ENCODE measurements at regions not wholly inside any gene's neighbourhood (a gene's known extent, or its start where the extent isn't known, plus 50 kb on each side); places are given as distances from the start of the nearest gene placed in this dataset.

- BruUV-seq (replicated peaks): no TSS peak
- POLR2A ChIA-PET: interaction anchor here (0.6 kb wide), 1 partner anchor 102 kb away, joined by 4 read pairs; no protein-coding TSS in a partner anchor
- no peak for TF ChIP-seq CTCF (IDR thresholded peaks at IDR 0.05; ENCODE audit: unreplicated experiment)
- CTCF ChIA-PET: no interaction called here
- Mint-ChIP-seq H3K27ac (ENCODE audit: low read depth, unreplicated experiment) (no peak overlapping the region), H3K27me3 (ENCODE audit: insufficient read depth, unreplicated experiment) (peaks cover 24% of the 10 kb centered on the region), H3K9me3 (ENCODE audit: unreplicated experiment) (no peaks in the 10 kb centered on the region), H3K36me3 (ENCODE audit: insufficient read depth, unreplicated experiment) (no peaks in the 10 kb centered on the region), H3K4me1 (ENCODE audit: insufficient read depth, unreplicated experiment) (no peaks in the 10 kb centered on the region), H3K4me3 (ENCODE audit: unreplicated experiment) (no peak overlapping the region)
- DNase-seq (ENCODE audit: unreplicated experiment): no peak
- intact Hi-C loops (cut with micrococcal nuclease): no loop called here
These were observed 100.0 kb upstream of the PLCXD3 start for GRCh38 chr5:41610386-41610785.

GRCh38 chr5:41600731-41601130, 90.3 kb upstream of the PLCXD3 start:
- no peak for TF ChIP-seq CTCF (IDR thresholded peaks at IDR 0.05; ENCODE audit: unreplicated experiment)
- no peaks in the 10 kb centered on the region for H3K27me3 Mint-ChIP-seq (ENCODE audit: insufficient read depth, unreplicated experiment)
- H3K4me3 Mint-ChIP-seq (ENCODE audit: unreplicated experiment): no peak overlapping the region
- no TSS peak for BruUV-seq (replicated peaks)
- H3K4me1 Mint-ChIP-seq (ENCODE audit: insufficient read depth, unreplicated experiment): no peaks in the 10 kb centered on the region
- H3K9me3 Mint-ChIP-seq (ENCODE audit: unreplicated experiment): no peaks in the 10 kb centered on the region
- intact Hi-C loops (cut with micrococcal nuclease): no loop called here
- ChIA-PET POLR2A (no interaction called here), CTCF (interaction anchor here (0.8 kb wide), 1 partner anchor 539 kb away, joined by 3 read pairs; no protein-coding TSS in a partner anchor)
- DNase-seq (ENCODE audit: unreplicated experiment): no peak
- H3K36me3 Mint-ChIP-seq (ENCODE audit: insufficient read depth, unreplicated experiment): no peaks in the 10 kb centered on the region
- H3K27ac Mint-ChIP-seq (ENCODE audit: low read depth, unreplicated experiment): no peak overlapping the region

DNA sequence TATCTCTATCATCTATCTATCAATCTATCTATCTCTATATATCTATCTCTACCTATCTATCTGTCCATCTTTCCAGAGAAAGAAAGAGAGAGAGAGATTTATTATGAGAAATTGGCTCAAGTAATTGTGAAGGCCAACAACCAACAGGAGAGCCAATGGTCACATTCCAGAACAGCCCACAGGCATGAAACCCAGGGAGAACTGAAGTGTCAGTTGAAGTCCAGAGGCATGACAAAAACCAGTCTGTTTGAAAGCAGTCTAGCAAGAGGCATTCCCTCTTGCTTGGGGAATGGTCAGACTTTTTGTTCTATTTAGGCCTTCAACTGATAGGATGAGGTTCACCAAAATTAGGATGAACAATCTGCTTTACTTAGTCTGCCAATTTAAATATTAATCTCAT, 87.6 kb upstream of the PLCXD3 start:
- intact Hi-C loops (cut with micrococcal nuclease): no loop called here
- Mint-ChIP-seq H3K27me3 (ENCODE audit: insufficient read depth, unreplicated experiment) (no peaks in the 10 kb centered on the region), H3K4me1 (ENCODE audit: insufficient read depth, unreplicated experiment) (no peaks in the 10 kb centered on the region), H3K27ac (ENCODE audit: low read depth, unreplicated experiment) (no peak overlapping the region), H3K9me3 (ENCODE audit: unreplicated experiment) (no peaks in the 10 kb centered on the region), H3K4me3 (ENCODE audit: unreplicated experiment) (no peak overlapping the region), H3K36me3 (ENCODE audit: insufficient read depth, unreplicated experiment) (no peaks in the 10 kb centered on the region)
- POLR2A ChIA-PET: no interaction called here
- CTCF ChIA-PET: no interaction called here
- no peak for TF ChIP-seq CTCF (IDR thresholded peaks at IDR 0.05; ENCODE audit: unreplicated experiment)
- DNase-seq (ENCODE audit: unreplicated experiment): no peak
- no TSS peak for BruUV-seq (replicated peaks)

- CTCF ChIA-PET: interaction anchor here (0.6 to 1.4 kb wide), 2 partner anchors 40 to 318 kb away, joined by 3 to 4 read pairs; no protein-coding TSS in a partner anchor
- Mint-ChIP-seq H3K4me3 (ENCODE audit: unreplicated experiment) (no peak overlapping the region), H3K9me3 (ENCODE audit: unreplicated experiment) (no peaks in the 10 kb centered on the region), H3K4me1 (ENCODE audit: insufficient read depth, unreplicated experiment) (no peaks in the 10 kb centered on the region), H3K27ac (ENCODE audit: low read depth, unreplicated experiment) (no peak overlapping the region), H3K36me3 (ENCODE audit: insufficient read depth, unreplicated experiment) (no peaks in the 10 kb centered on the region), H3K27me3 (ENCODE audit: insufficient read depth, unreplicated experiment) (no peaks in the 10 kb centered on the region)
- DNase-seq (ENCODE audit: unreplicated experiment): no peak
- BruUV-seq (replicated peaks): no TSS peak
- POLR2A ChIA-PET: no interaction called here
- no peak for TF ChIP-seq CTCF (IDR thresholded peaks at IDR 0.05; ENCODE audit: unreplicated experiment)
- intact Hi-C loops (cut with micrococcal nuclease): no loop called here
These were observed 77.3 kb upstream of the PLCXD3 start for GRCh38 chr5:41587668-41588067.

Measured in MCF 10A (cell line).